VCaP (cell line): ENCODE measurements at regions not wholly inside any gene's neighbourhood (a gene's known extent, or its start where the extent isn't known, plus 50 kb on each side); places are given as distances from the start of the nearest gene placed in this dataset.

ENCODE experiments used
- H3K27ac ChIP-seq: fragments of 450-650 bp; 2 replicates; pipeline ENCODE4 v1.5.1; 2017
- TF ChIP-seq, protein P1 (sequence below): fragments of 450-650 bp; conservative IDR thresholded peaks from 2 replicates; pipeline ENCODE4 v1.5.1; 2017; ENCODE audit warnings: mild to moderate bottlenecking, moderate library complexity

- TF ChIP-seq, protein P1, sequence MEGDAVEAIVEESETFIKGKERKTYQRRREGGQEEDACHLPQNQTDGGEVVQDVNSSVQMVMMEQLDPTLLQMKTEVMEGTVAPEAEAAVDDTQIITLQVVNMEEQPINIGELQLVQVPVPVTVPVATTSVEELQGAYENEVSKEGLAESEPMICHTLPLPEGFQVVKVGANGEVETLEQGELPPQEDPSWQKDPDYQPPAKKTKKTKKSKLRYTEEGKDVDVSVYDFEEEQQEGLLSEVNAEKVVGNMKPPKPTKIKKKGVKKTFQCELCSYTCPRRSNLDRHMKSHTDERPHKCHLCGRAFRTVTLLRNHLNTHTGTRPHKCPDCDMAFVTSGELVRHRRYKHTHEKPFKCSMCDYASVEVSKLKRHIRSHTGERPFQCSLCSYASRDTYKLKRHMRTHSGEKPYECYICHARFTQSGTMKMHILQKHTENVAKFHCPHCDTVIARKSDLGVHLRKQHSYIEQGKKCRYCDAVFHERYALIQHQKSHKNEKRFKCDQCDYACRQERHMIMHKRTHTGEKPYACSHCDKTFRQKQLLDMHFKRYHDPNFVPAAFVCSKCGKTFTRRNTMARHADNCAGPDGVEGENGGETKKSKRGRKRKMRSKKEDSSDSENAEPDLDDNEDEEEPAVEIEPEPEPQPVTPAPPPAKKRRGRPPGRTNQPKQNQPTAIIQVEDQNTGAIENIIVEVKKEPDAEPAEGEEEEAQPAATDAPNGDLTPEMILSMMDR = no peak
Observed at GRCh38 chr5:10116594-10116993, 133.1 kb downstream of the ATPSCKMT start.

GRCh38 chr5:10115669-10116068, 134.0 kb downstream of the ATPSCKMT start:
- H3K27ac ChIP-seq = no peak overlapping the region
- TF ChIP-seq, protein P1 = no peak

More at GRCh38 chr5:10116594-10116993, 133.1 kb downstream of the ATPSCKMT start:
- H3K27ac ChIP-seq = no peak overlapping the region

- TF ChIP-seq, protein P1 = peak; percentile 76
Observed at GRCh38 chr5:10111571-10111970, 138.1 kb downstream of the ATPSCKMT start.

GRCh38 chr5:10110228-10110627, 139.5 kb downstream of the ATPSCKMT start:
- TF ChIP-seq, protein P1 = no peak
- no peak overlapping the region for H3K27ac ChIP-seq

More at GRCh38 chr5:10111571-10111970, 138.1 kb downstream of the ATPSCKMT start:
- no peak overlapping the region for H3K27ac ChIP-seq

- no peak overlapping the region for H3K27ac ChIP-seq
- TF ChIP-seq, protein P1 = no peak
Observed at GRCh38 chr5:10109299-10109698, 140.4 kb downstream of the ATPSCKMT start.

- TF ChIP-seq, protein P1 = no peak
- no peak overlapping the region for H3K27ac ChIP-seq
Observed at GRCh38 chr5:10106806-10107205, 142.9 kb downstream of the ATPSCKMT start.

GRCh38 chr5:10106285-10106684, 143.4 kb downstream of the ATPSCKMT start:
- H3K27ac ChIP-seq = no peak overlapping the region
- TF ChIP-seq, protein P1 = no peak
